Type B pancreatic cell (in vitro differentiated cells): ENCODE measurements at regions not wholly inside any gene's neighbourhood (a gene's known extent, or its start where the extent isn't known, plus 50 kb on each side); places are given as distances from the start of the nearest gene placed in this dataset.

Experiments used
- DNase-seq: peaks from one replicate; pipeline ENCODE4 v3.0.0; 2021; ENCODE audit warnings: mixed read lengths; ENCODE audit not compliant: unreplicated experiment; ENCODE audit errors: extremely low spot score
- H3K27ac Mint-ChIP-seq: 2 replicates; pipeline ENCODE4 v1.8.0; 2021; ENCODE audit warnings: mild to moderate bottlenecking, mixed read lengths
- H3K27me3 Mint-ChIP-seq: 2 replicates; pipeline ENCODE4 v1.8.0; 2021; ENCODE audit warnings: mixed read lengths
- H3K36me3 Mint-ChIP-seq: 2 replicates; pipeline ENCODE4 v1.8.0; 2021; ENCODE audit warnings: mixed read lengths
- H3K4me1 Mint-ChIP-seq: one replicate; pipeline ENCODE4 v1.8.0; 2021; ENCODE audit warnings: mixed read lengths; ENCODE audit not compliant: unreplicated experiment
- H3K4me3 Mint-ChIP-seq: 2 replicates; pipeline ENCODE4 v1.8.0; 2021; ENCODE audit warnings: mild to moderate bottlenecking, mixed read lengths
- H3K9me3 Mint-ChIP-seq: 2 replicates; pipeline ENCODE4 v1.8.0; 2021; ENCODE audit warnings: mixed read lengths
- CTCF ChIP-seq: fragments of 200-600 bp; sonication (generic); conservative IDR thresholded peaks from 2 replicates; pipeline ENCODE4 v1.5.0; 2021; ENCODE audit warnings: antibody characterized with exemption, mild to moderate bottlenecking

DNA sequence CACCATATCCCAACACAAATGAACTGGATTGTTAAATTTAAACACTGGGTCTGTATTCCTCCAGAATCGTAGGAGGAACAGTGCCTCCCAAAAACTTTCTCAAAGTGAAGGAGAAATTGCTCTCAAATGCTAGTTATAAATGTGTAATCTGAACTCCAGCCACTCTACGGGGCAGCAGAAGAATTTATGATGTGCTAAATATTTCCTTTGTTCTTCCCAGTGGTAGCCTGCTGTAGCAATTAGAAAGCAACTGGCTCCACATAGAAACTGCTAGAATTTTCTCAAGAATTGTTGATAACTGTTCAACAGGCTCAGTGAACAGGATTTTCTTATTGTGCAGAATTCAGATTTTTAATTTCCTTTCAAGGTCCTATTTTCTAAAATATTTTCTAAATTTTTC lies 49.8 kb upstream of the EYA4 start:
- no peak for DNase-seq
- Mint-ChIP-seq H3K36me3 (peaks cover 7% of the 10 kb centered on the region), H3K9me3 (peaks cover 9% of the 10 kb centered on the region), H3K4me3 (no peak overlapping the region), H3K27me3 (peaks cover 36% of the 10 kb centered on the region), H3K27ac (no peak overlapping the region), H3K4me1 (peaks cover 24% of the 10 kb centered on the region)
- TF ChIP-seq CTCF, result no peak
